SK-N-SH (cell line): ENCODE measurements at regions not wholly inside any gene's neighbourhood (a gene's known extent, or its start where the extent isn't known, plus 50 kb on each side); places are given as distances from the start of the nearest gene placed in this dataset.

ENCODE experiments used
- CTCF ChIA-PET: fragments of 300-600, 350-600 bp; formaldehyde crosslinking; extraction: SDS; loops from one replicate; lab custom pipeline; 2021; lab: Yijun Ruan, JAX
- POLR2A ChIA-PET: fragments of 350-600 bp; sonication (Branson Sonifier 250); formaldehyde crosslinking; extraction: SDS; loops from one replicate; lab custom pipeline; 2020; ENCODE audit warnings: antibody characterized with exemption, inconsistent platforms; lab: Yijun Ruan, JAX
- DNase-seq: peaks from one replicate; pipeline ENCODE4 v3.0.0; 2012
- H2AFZ ChIP-seq: fragments of 200-600 bp; sonication (generic); 2 replicates; pipeline ENCODE4 v1.8.1; 2016; ENCODE audit warnings: antibody characterized with exemption, mild to moderate bottlenecking, low read depth
- H3F3A ChIP-seq: fragments of 200-600 bp; sonication (generic); replicated peaks from 2 replicates; pipeline ENCODE3; 2016; ENCODE audit warnings: antibody characterized with exemption, mild to moderate bottlenecking; ENCODE audit not compliant: insufficient read depth
- H3K27ac ChIP-seq, 2 experiments: fragments of 200-500 bp in 1 of 2; fragments of 200-600 bp in 1 of 2; sonication (Bioruptor generic) in 1 of 2; sonication (generic), shearing (Covaris generic) in 1 of 2; 2 replicates each; pipeline versions ENCODE4 v1.5.1 to v1.6.1; 2014 to 2016; ENCODE audit warnings: low read depth in 2 of 2, inconsistent platforms in 1 of 2, low read length in 1 of 2, mild to moderate bottlenecking in 1 of 2, mixed read lengths in 1 of 2
- H3K27me3 ChIP-seq: fragments of 200-600 bp; sonication (generic), shearing (Covaris generic); 2 replicates; pipeline ENCODE4 v1.6.1; 2016; ENCODE audit warnings: mixed run types; ENCODE audit not compliant: insufficient read depth
- H3K36me3 ChIP-seq, 2 experiments: fragments of 200-500 bp in 1 of 2; fragments of 200-600 bp in 1 of 2; sonication (Bioruptor generic) in 1 of 2; sonication (generic) in 1 of 2; replicated peaks in 1 of 2; 2 replicates each; pipeline versions ENCODE3 to v1.5.1; 2014 to 2016; ENCODE audit warnings: low read length in 1 of 2, mild to moderate bottlenecking in 1 of 2; ENCODE audit not compliant: insufficient read depth in 2 of 2, control insufficient read depth in 1 of 2
- H3K4me1 ChIP-seq, 2 experiments: fragments of 200-500 bp in 1 of 2; fragments of 200-600 bp in 1 of 2; sonication (Bioruptor generic) in 1 of 2; sonication (generic), shearing (Covaris generic) in 1 of 2; 2 replicates each; pipeline versions ENCODE4 v1.5.1 to v1.6.1; 2014 to 2016; ENCODE audit warnings: low read depth in 1 of 2, low read length in 1 of 2, mixed run types in 1 of 2; ENCODE audit not compliant: insufficient read depth in 2 of 2, control insufficient read depth in 1 of 2
- H3K4me2 ChIP-seq: fragments of 200-600 bp; sonication (generic), shearing (Covaris generic); 2 replicates; pipeline ENCODE4 v1.6.1; 2017; ENCODE audit warnings: mixed run types
- H3K4me3 ChIP-seq, 2 experiments: fragments of 200-500 bp in 1 of 2; fragments of 200-600 bp in 1 of 2; sonication (Bioruptor generic) in 1 of 2; sonication (generic), shearing (Covaris generic) in 1 of 2; 2 replicates each; pipeline versions ENCODE4 v1.5.1 to v1.8.1; 2014 to 2016; ENCODE audit warnings: low read depth in 2 of 2, inconsistent platforms in 1 of 2, low read length in 1 of 2, mild to moderate bottlenecking in 1 of 2, mixed read lengths in 1 of 2, moderate library complexity in 1 of 2
- H3K79me2 ChIP-seq: fragments of 200-600 bp; sonication (generic); 2 replicates; pipeline ENCODE4 v1.8.1; 2017; ENCODE audit warnings: mild to moderate bottlenecking; ENCODE audit not compliant: insufficient read depth
- H3K9ac ChIP-seq: fragments of 200-600 bp; sonication (generic); 2 replicates; pipeline ENCODE4 v1.6.1; 2017; ENCODE audit warnings: mixed run types
- H3K9me2 ChIP-seq: fragments of 200-600 bp; sonication (generic); 2 replicates; pipeline ENCODE4 v1.6.1; 2017; ENCODE audit warnings: mixed run types
- H3K9me3 ChIP-seq: fragments of 200-600 bp; sonication (generic); 2 replicates; pipeline ENCODE4 v1.6.1; 2017; ENCODE audit warnings: mixed run types, mild to moderate bottlenecking, moderate library complexity
- H4K20me1 ChIP-seq: fragments of 200-600 bp; sonication (generic); 2 replicates; pipeline ENCODE4 v1.6.1; 2017; ENCODE audit warnings: mild to moderate bottlenecking, mixed run types; ENCODE audit not compliant: insufficient read depth
- CTCF ChIP-seq: fragments of 200-600 bp; sonication (generic); IDR thresholded peaks from 2 replicates; pipeline ENCODE4 v1.6.1; 2017; ENCODE audit warnings: antibody characterized with exemption, mild to moderate bottlenecking, moderate library complexity
- ELF1 ChIP-seq: IDR thresholded peaks from 2 replicates; pipeline ENCODE4 v1.4.0; 2012
- EZH2phosphoT487 ChIP-seq: fragments of 200-600 bp; sonication (generic); IDR thresholded peaks from 2 replicates; pipeline ENCODE4 v1.6.1; 2017; ENCODE audit warnings: low read depth, mixed run types, mild to moderate bottlenecking, antibody characterized with exemption, moderate library complexity, borderline replicate concordance
- NFIC ChIP-seq: IDR thresholded peaks from 2 replicates; pipeline ENCODE4 v1.4.0; 2012; ENCODE audit warnings: borderline replicate concordance
- POLR2AphosphoS5 ChIP-seq: IDR thresholded peaks from 2 replicates; pipeline ENCODE4 v1.6.1; 2012; ENCODE audit warnings: low read depth, low read length
- TEAD4 ChIP-seq: IDR thresholded peaks from 2 replicates; pipeline ENCODE4 v1.4.0; 2012; ENCODE audit warnings: mild to moderate bottlenecking, borderline replicate concordance; ENCODE audit not compliant: insufficient read depth
- USF2 ChIP-seq: fragments of 150-350 bp; IDR thresholded peaks from 2 replicates; pipeline ENCODE4 v1.6.1; 2017; ENCODE audit warnings: antibody characterized with exemption, low read length, low read depth, borderline replicate concordance
- ZBTB33 ChIP-seq: IDR thresholded peaks from 2 replicates; pipeline ENCODE4 v1.4.0; 2012; ENCODE audit warnings: low read depth, borderline replicate concordance
- WGBS: methylation state at CpG from one replicate; pipeline ENCODE4 v1.1.6; 2017; ENCODE audit warnings: low lambda C conversion rate; 5-methylcytosine and 5-hydroxymethylcytosine counted together
- TF ChIP-seq, protein P1 (sequence below): IDR thresholded peaks from 2 replicates; pipeline ENCODE4; 2012
- TF ChIP-seq, protein P2 (sequence below): IDR thresholded peaks from 2 replicates; pipeline ENCODE4 v1.4.0; 2012; ENCODE audit warnings: low read depth

GRCh38 chr2:11945139-11946126, 199.0 kb downstream of the LPIN1 start:
- Histone ChIP-seq H3K4me3 (no peak overlapping the region), H3K4me2 (no peak overlapping the region), H3K4me1 (no peaks in the 10 kb centered on the region; a peak in 1 of 4 replicates), H3K9ac (no peak overlapping the region), H3K27ac (no peak overlapping the region), H3K36me3 (no peaks in the 10 kb centered on the region), H3F3A (no peaks in the 10 kb centered on the region), H3K9me3 (no peaks in the 10 kb centered on the region), H3K9me2 (no peaks in the 10 kb centered on the region)
- CTCF ChIA-PET, result no interaction called here
- POLR2A ChIA-PET, result no interaction called here
- DNase-seq, result no peak
- TF ChIP-seq CTCF (no peak), ZBTB33 (no peak), NFIC (no peak), ELF1 (no peak), TEAD4 (no peak), EZH2phosphoT487 (no peak), POLR2AphosphoS5 (no peak), USF2 (no peak)
- TF ChIP-seq, protein P1, sequence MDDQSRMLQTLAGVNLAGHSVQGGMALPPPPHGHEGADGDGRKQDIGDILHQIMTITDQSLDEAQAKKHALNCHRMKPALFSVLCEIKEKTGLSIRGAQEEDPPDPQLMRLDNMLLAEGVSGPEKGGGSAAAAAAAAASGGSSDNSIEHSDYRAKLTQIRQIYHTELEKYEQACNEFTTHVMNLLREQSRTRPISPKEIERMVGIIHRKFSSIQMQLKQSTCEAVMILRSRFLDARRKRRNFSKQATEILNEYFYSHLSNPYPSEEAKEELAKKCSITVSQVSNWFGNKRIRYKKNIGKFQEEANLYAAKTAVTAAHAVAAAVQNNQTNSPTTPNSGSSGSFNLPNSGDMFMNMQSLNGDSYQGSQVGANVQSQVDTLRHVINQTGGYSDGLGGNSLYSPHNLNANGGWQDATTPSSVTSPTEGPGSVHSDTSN, result no peak
- TF ChIP-seq, protein P2, sequence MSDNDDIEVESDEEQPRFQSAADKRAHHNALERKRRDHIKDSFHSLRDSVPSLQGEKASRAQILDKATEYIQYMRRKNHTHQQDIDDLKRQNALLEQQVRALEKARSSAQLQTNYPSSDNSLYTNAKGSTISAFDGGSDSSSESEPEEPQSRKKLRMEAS, result no peak
- TF ChIP-seq, all 33 proteins: peak for 0
- Histone ChIP-seq H3K79me2 (no peaks in the 10 kb centered on the region), H4K20me1 (no peaks in the 10 kb centered on the region), H3K27me3 (no peaks in the 10 kb centered on the region), H2AFZ (no peak overlapping the region)
- 42% methylated on average over 5 of the region's 5 CpGs for WGBS
